ENCODE measurements at regions not wholly inside any gene's neighbourhood (a gene's known extent, or its start where the extent isn't known, plus 50 kb on each side); places are given as distances from the start of the nearest gene placed in this dataset.

DNA sequence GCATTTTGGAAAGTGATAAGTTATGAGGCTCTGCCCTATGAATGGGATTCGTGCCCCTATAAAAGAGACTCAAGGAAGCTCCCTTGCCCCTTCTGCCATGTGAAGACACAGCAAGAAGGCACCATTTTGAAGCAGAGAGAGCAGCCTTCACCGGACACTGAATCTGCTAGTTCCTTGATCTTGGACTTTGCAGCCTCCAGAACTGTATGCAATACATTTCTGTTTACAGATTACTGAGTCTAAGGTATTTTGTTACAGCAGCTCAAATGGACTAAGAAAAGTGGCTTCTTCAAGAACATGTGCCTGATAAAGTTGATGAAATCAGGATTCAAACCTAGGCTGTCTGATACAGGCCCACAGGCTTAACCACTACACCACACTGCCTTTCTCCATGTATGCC lies 131.6 kb upstream of the MAP3K1 start:
- TF ChIP-seq, protein P1, sequence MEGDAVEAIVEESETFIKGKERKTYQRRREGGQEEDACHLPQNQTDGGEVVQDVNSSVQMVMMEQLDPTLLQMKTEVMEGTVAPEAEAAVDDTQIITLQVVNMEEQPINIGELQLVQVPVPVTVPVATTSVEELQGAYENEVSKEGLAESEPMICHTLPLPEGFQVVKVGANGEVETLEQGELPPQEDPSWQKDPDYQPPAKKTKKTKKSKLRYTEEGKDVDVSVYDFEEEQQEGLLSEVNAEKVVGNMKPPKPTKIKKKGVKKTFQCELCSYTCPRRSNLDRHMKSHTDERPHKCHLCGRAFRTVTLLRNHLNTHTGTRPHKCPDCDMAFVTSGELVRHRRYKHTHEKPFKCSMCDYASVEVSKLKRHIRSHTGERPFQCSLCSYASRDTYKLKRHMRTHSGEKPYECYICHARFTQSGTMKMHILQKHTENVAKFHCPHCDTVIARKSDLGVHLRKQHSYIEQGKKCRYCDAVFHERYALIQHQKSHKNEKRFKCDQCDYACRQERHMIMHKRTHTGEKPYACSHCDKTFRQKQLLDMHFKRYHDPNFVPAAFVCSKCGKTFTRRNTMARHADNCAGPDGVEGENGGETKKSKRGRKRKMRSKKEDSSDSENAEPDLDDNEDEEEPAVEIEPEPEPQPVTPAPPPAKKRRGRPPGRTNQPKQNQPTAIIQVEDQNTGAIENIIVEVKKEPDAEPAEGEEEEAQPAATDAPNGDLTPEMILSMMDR (conservative IDR thresholded peaks at IDR 0.05; ENCODE audit: low read length) = no peak
- TF ChIP-seq EZH2phosphoT487 (IDR thresholded peaks at IDR 0.05; ENCODE audit: borderline replicate concordance) = no peak

Measured in Loucy (cell line).